ENCODE measurements at regions not wholly inside any gene's neighbourhood (a gene's known extent, or its start where the extent isn't known, plus 50 kb on each side); places are given as distances from the start of the nearest gene placed in this dataset.

- H3K4ac ChIP-seq (ENCODE audit: low read depth in 1 of 2, low read length in 2 of 2): no peak overlapping the region
- H2BK5ac ChIP-seq (ENCODE audit: low read depth, low read length, poor library complexity, severe bottlenecking): no peak overlapping the region
- H3K18ac ChIP-seq (ENCODE audit: low read depth in 1 of 2, low read length in 2 of 2): no peak overlapping the region
- no peak overlapping the region for H4K91ac ChIP-seq (ENCODE audit: low read length)
- H3K36me3 ChIP-seq (ENCODE audit: control insufficient read depth in 1 of 2, insufficient read depth in 2 of 2, low read depth in 1 of 2, low read length in 2 of 2): no peaks in the 10 kb centered on the region
- no peak for DNase-seq
- no peak overlapping the region for H3K14ac ChIP-seq (ENCODE audit: low read length in 2 of 2)
- no peak overlapping the region for H3K9ac ChIP-seq (ENCODE audit: low read length)
- H4K8ac ChIP-seq (ENCODE audit: low read length): no peak overlapping the region
- peaks cover 0 to 56% of the 10 kb centered on the region in 2 experiments for H3K27me3 ChIP-seq (ENCODE audit: control insufficient read depth in 1 of 2, insufficient read depth in 1 of 2, low read length in 2 of 2)
- H3K4me2 ChIP-seq (ENCODE audit: low read length, poor library complexity, severe bottlenecking): no peak overlapping the region
- H2BK12ac ChIP-seq (ENCODE audit: low read length in 2 of 2): no peak overlapping the region
- H3K4me3 ChIP-seq (ENCODE audit: insufficient read depth in 1 of 2, low read depth in 1 of 2, low read length in 2 of 2): no peak overlapping the region
- 65% methylated on average over 3 of the region's 3 CpGs for WGBS
- no peak overlapping the region for H2BK120ac ChIP-seq (ENCODE audit: low read depth, low read length)
- no peak overlapping the region for H2BK15ac ChIP-seq (ENCODE audit: low read depth, poor library complexity, severe bottlenecking)
- H2AK5ac ChIP-seq (ENCODE audit: low read length, severe bottlenecking): no peak overlapping the region
- no peaks in the 10 kb centered on the region for H3K4me1 ChIP-seq (ENCODE audit: control insufficient read depth, insufficient read depth, low read depth, low read length)
- no peaks in the 10 kb centered on the region for H3K79me1 ChIP-seq (replicated peaks; ENCODE audit: low read length, poor library complexity, severe bottlenecking)
- H3K23ac ChIP-seq (ENCODE audit: low read length in 2 of 2): no peak overlapping the region
- H3K9me3 ChIP-seq (ENCODE audit: control insufficient read depth, low read length): no peaks in the 10 kb centered on the region
- H2AFZ ChIP-seq (ENCODE audit: low read depth, low read length): no peak overlapping the region
- no peak overlapping the region for H3K27ac ChIP-seq (ENCODE audit: low read length, poor library complexity, severe bottlenecking)
Measured at GRCh38 chr17:73940511-73940910, 263.0 kb upstream of the RPL38 start.

DNA sequence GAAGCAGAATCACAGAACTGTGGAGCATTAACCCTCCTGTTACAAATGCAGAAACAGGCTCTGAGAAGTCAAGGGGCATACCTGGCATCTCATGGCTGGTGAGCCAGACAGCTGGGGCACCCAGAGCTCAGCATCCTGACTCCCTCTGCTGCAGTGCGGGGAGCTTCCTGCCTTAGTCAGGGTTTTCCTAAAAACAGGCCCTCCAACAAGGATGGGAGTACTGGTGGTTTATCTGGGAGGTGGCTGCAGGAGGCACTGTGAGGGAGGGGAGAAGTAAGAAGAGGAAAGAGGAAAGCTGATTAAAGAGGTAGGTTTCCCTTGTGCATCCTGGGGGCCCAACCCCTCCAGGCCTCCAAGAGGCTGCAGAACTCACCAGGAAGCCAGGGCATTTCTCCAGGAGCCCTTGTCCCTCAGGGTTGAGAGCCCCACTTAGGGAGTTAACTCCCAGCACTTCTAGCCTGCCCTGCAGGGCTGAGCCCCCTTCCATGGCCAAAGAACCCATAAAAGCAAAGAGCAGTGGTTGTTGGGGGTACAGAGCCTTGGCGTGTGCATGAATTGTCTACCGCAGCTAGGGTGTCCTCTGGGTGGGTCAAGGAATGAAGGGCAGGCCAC, 261.5 kb upstream of the RPL38 start:
- Histone ChIP-seq H3K27ac (ENCODE audit: low read length, poor library complexity, severe bottlenecking) (no peak overlapping the region), H3K9me3 (ENCODE audit: control insufficient read depth, low read length) (no peaks in the 10 kb centered on the region), H3K4me1 (ENCODE audit: control insufficient read depth, insufficient read depth, low read depth, low read length) (no peaks in the 10 kb centered on the region), H2BK120ac (ENCODE audit: low read depth, low read length) (no peak overlapping the region), H2BK15ac (ENCODE audit: low read depth, poor library complexity, severe bottlenecking) (no peak overlapping the region), H3K9ac (ENCODE audit: low read length) (no peak overlapping the region), H3K14ac (ENCODE audit: low read length in 2 of 2) (no peak overlapping the region), H3K23ac (ENCODE audit: low read length in 2 of 2) (no peak overlapping the region), H4K91ac (ENCODE audit: low read length) (no peak overlapping the region), H3K36me3 (ENCODE audit: control insufficient read depth in 1 of 2, insufficient read depth in 2 of 2, low read depth in 1 of 2, low read length in 2 of 2) (no peaks in the 10 kb centered on the region), H2AFZ (ENCODE audit: low read depth, low read length) (no peak overlapping the region), H4K8ac (ENCODE audit: low read length) (no peak overlapping the region), H3K27me3 (ENCODE audit: control insufficient read depth in 1 of 2, insufficient read depth in 1 of 2, low read length in 2 of 2) (peaks cover 0 to 63% of the 10 kb centered on the region in 2 experiments), H2AK5ac (ENCODE audit: low read length, severe bottlenecking) (no peak overlapping the region), H2BK12ac (ENCODE audit: low read length in 2 of 2) (no peak overlapping the region), H3K4ac (ENCODE audit: low read depth in 1 of 2, low read length in 2 of 2) (no peak overlapping the region), H3K18ac (ENCODE audit: low read depth in 1 of 2, low read length in 2 of 2) (no peak overlapping the region), H3K4me3 (ENCODE audit: insufficient read depth in 1 of 2, low read depth in 1 of 2, low read length in 2 of 2) (no peak overlapping the region), H3K79me1 (replicated peaks; ENCODE audit: low read length, poor library complexity, severe bottlenecking) (no peaks in the 10 kb centered on the region), H3K4me2 (ENCODE audit: low read length, poor library complexity, severe bottlenecking) (no peak overlapping the region), H2BK5ac (ENCODE audit: low read depth, low read length, poor library complexity, severe bottlenecking) (no peak overlapping the region)
- DNase-seq: no peak
- WGBS: 89% methylated on average over 3 of the region's 3 CpGs

- H3K23ac ChIP-seq (ENCODE audit: low read length in 2 of 2): no peak overlapping the region
- no peak overlapping the region for H2BK120ac ChIP-seq (ENCODE audit: low read depth, low read length)
- no peak for DNase-seq
- H2AK5ac ChIP-seq (ENCODE audit: low read length, severe bottlenecking): no peak overlapping the region
- H3K36me3 ChIP-seq (ENCODE audit: control insufficient read depth in 1 of 2, insufficient read depth in 2 of 2, low read depth in 1 of 2, low read length in 2 of 2): no peaks in the 10 kb centered on the region
- no peak overlapping the region for H3K9ac ChIP-seq (ENCODE audit: low read length)
- H3K4me2 ChIP-seq (ENCODE audit: low read length, poor library complexity, severe bottlenecking): no peak overlapping the region
- H3K4me3 ChIP-seq (ENCODE audit: insufficient read depth in 1 of 2, low read depth in 1 of 2, low read length in 2 of 2): no peak overlapping the region
- no peak overlapping the region for H3K18ac ChIP-seq (ENCODE audit: low read depth in 1 of 2, low read length in 2 of 2)
- H3K4ac ChIP-seq (ENCODE audit: low read depth in 1 of 2, low read length in 2 of 2): no peak overlapping the region
- WGBS: 88% methylated on average over 6 of the region's 7 CpGs
- no peak overlapping the region for H3K14ac ChIP-seq (ENCODE audit: low read length in 2 of 2)
- no peak overlapping the region for H3K27ac ChIP-seq (ENCODE audit: low read length, poor library complexity, severe bottlenecking)
- no peak overlapping the region for H2BK12ac ChIP-seq (ENCODE audit: low read length in 2 of 2)
- H3K4me1 ChIP-seq (ENCODE audit: control insufficient read depth, insufficient read depth, low read depth, low read length): no peaks in the 10 kb centered on the region
- H3K79me1 ChIP-seq (replicated peaks; ENCODE audit: low read length, poor library complexity, severe bottlenecking): no peaks in the 10 kb centered on the region
- no peak overlapping the region for H4K91ac ChIP-seq (ENCODE audit: low read length)
- peaks cover 0 to 59% of the 10 kb centered on the region in 2 experiments for H3K27me3 ChIP-seq (ENCODE audit: control insufficient read depth in 1 of 2, insufficient read depth in 1 of 2, low read length in 2 of 2)
- no peaks in the 10 kb centered on the region for H3K9me3 ChIP-seq (ENCODE audit: control insufficient read depth, low read length)
- H2AFZ ChIP-seq (ENCODE audit: low read depth, low read length): no peak overlapping the region
- H2BK15ac ChIP-seq (ENCODE audit: low read depth, poor library complexity, severe bottlenecking): no peak overlapping the region
- no peak overlapping the region for H4K8ac ChIP-seq (ENCODE audit: low read length)
- H2BK5ac ChIP-seq (ENCODE audit: low read depth, low read length, poor library complexity, severe bottlenecking): no peak overlapping the region
Measured at GRCh38 chr17:73942703-73943415, 260.6 kb upstream of the RPL38 start.

- H3K14ac ChIP-seq (ENCODE audit: low read length in 2 of 2): no peak overlapping the region
- no peaks in the 10 kb centered on the region for H3K4me1 ChIP-seq (ENCODE audit: control insufficient read depth, insufficient read depth, low read depth, low read length)
- H3K79me1 ChIP-seq (replicated peaks; ENCODE audit: low read length, poor library complexity, severe bottlenecking): no peaks in the 10 kb centered on the region
- no peak for DNase-seq
- H2BK15ac ChIP-seq (ENCODE audit: low read depth, poor library complexity, severe bottlenecking): no peak overlapping the region
- H3K27me3 ChIP-seq (ENCODE audit: control insufficient read depth in 1 of 2, insufficient read depth in 1 of 2, low read length in 2 of 2): peaks cover 0 to 55% of the 10 kb centered on the region in 2 experiments
- no peak overlapping the region for H2AK5ac ChIP-seq (ENCODE audit: low read length, severe bottlenecking)
- H3K27ac ChIP-seq (ENCODE audit: low read length, poor library complexity, severe bottlenecking): no peak overlapping the region
- no peaks in the 10 kb centered on the region for H3K36me3 ChIP-seq (ENCODE audit: control insufficient read depth in 1 of 2, insufficient read depth in 2 of 2, low read depth in 1 of 2, low read length in 2 of 2)
- H2BK120ac ChIP-seq (ENCODE audit: low read depth, low read length): no peak overlapping the region
- H2BK12ac ChIP-seq (ENCODE audit: low read length in 2 of 2): no peak overlapping the region
- H3K9me3 ChIP-seq (ENCODE audit: control insufficient read depth, low read length): no peaks in the 10 kb centered on the region
- no peak overlapping the region for H3K18ac ChIP-seq (ENCODE audit: low read depth in 1 of 2, low read length in 2 of 2)
- no peak overlapping the region for H3K4ac ChIP-seq (ENCODE audit: low read depth in 1 of 2, low read length in 2 of 2)
- no peak overlapping the region for H4K91ac ChIP-seq (ENCODE audit: low read length)
- no peak overlapping the region for H4K8ac ChIP-seq (ENCODE audit: low read length)
- H3K23ac ChIP-seq (ENCODE audit: low read length in 2 of 2): no peak overlapping the region
- WGBS: 45% methylated on average over 7 of the region's 7 CpGs
- H3K9ac ChIP-seq (ENCODE audit: low read length): no peak overlapping the region
- H3K4me2 ChIP-seq (ENCODE audit: low read length, poor library complexity, severe bottlenecking): no peak overlapping the region
- no peak overlapping the region for H2AFZ ChIP-seq (ENCODE audit: low read depth, low read length)
- no peak overlapping the region for H2BK5ac ChIP-seq (ENCODE audit: low read depth, low read length, poor library complexity, severe bottlenecking)
- no peak overlapping the region for H3K4me3 ChIP-seq (ENCODE audit: insufficient read depth in 1 of 2, low read depth in 1 of 2, low read length in 2 of 2)
Measured at GRCh38 chr17:73943416-73944110, 259.9 kb upstream of the RPL38 start.

Data from mesenchymal stem cell (in vitro differentiated cells and primary cell).